Esophagus muscularis mucosa (tissue), 4 donors: ENCODE measurements at regions not wholly inside any gene's neighbourhood (a gene's known extent, or its start where the extent isn't known, plus 50 kb on each side); places are given as distances from the start of the nearest gene placed in this dataset.

Source experiments
- DNase-seq: peaks from one replicate; pipeline ENCODE4 v3.0.0-alpha.2; 2017; ENCODE audit errors: extremely low spot score
- H3K27ac ChIP-seq, 4 donors: fragments of 200-600 bp; sonication (generic); replicated peaks in 1 of 4; 1 replicate in 3 of 4; 2 replicates in 1 of 4; pipeline ENCODE4 v1.5.1; 2016 to 2019; ENCODE audit warnings: mild to moderate bottlenecking in 1 of 4
- H3K27me3 ChIP-seq, 4 donors: fragments of 200-600 bp; sonication (generic); one replicate each; pipeline versions ENCODE4 v1.5.1 to v1.6.0; 2016 to 2019
- H3K36me3 ChIP-seq, 4 donors: fragments of 200-600 bp; sonication (generic); one replicate each; pipeline ENCODE4 v1.5.1; 2016 to 2019
- H3K4me1 ChIP-seq, 4 donors: fragments of 200-600 bp; sonication (generic); one replicate each; pipeline ENCODE4 v1.5.1; 2016 to 2019
- H3K4me3 ChIP-seq, 4 donors: fragments of 200-600 bp; sonication (generic); 1 replicate in 2 of 4; 2 replicates in 2 of 4; pipeline ENCODE4 v1.5.1; 2016 to 2019; ENCODE audit warnings: mild to moderate bottlenecking in 4 of 4, moderate library complexity in 1 of 4
- H3K9me3 ChIP-seq, 4 donors: fragments of 200-600 bp; sonication (generic); 1 replicate in 3 of 4; 2 replicates in 1 of 4; pipeline ENCODE4 v1.5.1; 2016 to 2019
- EP300 ChIP-seq: sonication (generic); formaldehyde crosslinking; IDR thresholded peaks from one replicate; pipeline ENCODE4 v1.6.1; 2017; ENCODE audit warnings: antibody characterized with exemption
- POLR2A ChIP-seq: fragments of 450-650 bp; IDR thresholded peaks from one replicate; pipeline ENCODE4 v1.6.1; 2017; ENCODE audit warnings: antibody characterized with exemption, moderate library complexity, mild to moderate bottlenecking, low read depth
- POLR2AphosphoS5 ChIP-seq, 2 donors: sonication (generic); formaldehyde crosslinking; IDR thresholded peaks; one replicate each; pipeline ENCODE4 v1.6.1; 2017; ENCODE audit warnings: antibody characterized with exemption in 2 of 2
- WGBS: methylation state at CpG from one replicate; pipeline ENCODE4 v1.1.5; 2018; 5-methylcytosine and 5-hydroxymethylcytosine counted together
- intact Hi-C: fragments of 100-400 bp; cut with DNase I; formaldehyde crosslinking; loops from one replicate; pipeline ENCODE4 v1.15.1; 2023
- TF ChIP-seq, protein P1 (sequence below), 3 experiments: fragments of 200-600 bp in 2 of 3; fragments of 450-650 bp in 1 of 3; sonication (generic) in 2 of 3; IDR thresholded peaks; one replicate each; pipeline ENCODE4 v1.5.1; 2017 to 2019; ENCODE audit warnings: antibody characterized with exemption in 3 of 3, mild to moderate bottlenecking in 2 of 3, moderate library complexity in 1 of 3

DNA sequence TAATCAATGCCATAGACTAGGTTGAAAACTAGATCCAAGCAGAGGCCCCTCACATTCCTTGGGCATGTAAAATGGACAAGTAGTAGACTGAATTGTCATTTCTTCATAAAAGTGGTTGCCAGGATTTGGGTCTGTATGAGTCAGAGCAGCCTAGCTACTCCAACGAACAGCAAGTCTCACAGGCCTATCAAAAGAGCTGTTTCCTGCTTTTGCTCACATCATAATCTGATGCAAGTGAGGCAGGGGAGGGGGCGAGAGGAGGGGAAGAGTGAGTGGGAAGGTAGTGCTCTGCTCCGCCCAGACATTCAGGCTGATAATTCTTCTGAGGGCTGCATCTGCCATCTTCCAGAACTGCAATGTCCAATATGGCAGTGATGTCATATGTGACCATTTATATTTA lies 228.9 kb upstream of the PRICKLE2 start:
- Histone ChIP-seq H3K27ac (no peak overlapping the region), H3K27me3 (no peaks in the 10 kb centered on the region), H3K4me1 (no peaks in the 10 kb centered on the region), H3K36me3 (no peaks in the 10 kb centered on the region), H3K9me3 (no peaks in the 10 kb centered on the region), H3K4me3 (no peak overlapping the region)
- intact Hi-C loops: no loop called here
- WGBS: 84% methylated on average over 3 of the region's 3 CpGs
- no peak for DNase-seq
- TF ChIP-seq, protein P1, sequence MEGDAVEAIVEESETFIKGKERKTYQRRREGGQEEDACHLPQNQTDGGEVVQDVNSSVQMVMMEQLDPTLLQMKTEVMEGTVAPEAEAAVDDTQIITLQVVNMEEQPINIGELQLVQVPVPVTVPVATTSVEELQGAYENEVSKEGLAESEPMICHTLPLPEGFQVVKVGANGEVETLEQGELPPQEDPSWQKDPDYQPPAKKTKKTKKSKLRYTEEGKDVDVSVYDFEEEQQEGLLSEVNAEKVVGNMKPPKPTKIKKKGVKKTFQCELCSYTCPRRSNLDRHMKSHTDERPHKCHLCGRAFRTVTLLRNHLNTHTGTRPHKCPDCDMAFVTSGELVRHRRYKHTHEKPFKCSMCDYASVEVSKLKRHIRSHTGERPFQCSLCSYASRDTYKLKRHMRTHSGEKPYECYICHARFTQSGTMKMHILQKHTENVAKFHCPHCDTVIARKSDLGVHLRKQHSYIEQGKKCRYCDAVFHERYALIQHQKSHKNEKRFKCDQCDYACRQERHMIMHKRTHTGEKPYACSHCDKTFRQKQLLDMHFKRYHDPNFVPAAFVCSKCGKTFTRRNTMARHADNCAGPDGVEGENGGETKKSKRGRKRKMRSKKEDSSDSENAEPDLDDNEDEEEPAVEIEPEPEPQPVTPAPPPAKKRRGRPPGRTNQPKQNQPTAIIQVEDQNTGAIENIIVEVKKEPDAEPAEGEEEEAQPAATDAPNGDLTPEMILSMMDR (IDR thresholded peaks at IDR 0.05): no peak
- TF ChIP-seq POLR2A (no peak), EP300 (no peak), POLR2AphosphoS5 (IDR thresholded peaks at IDR 0.05) (no peak)

DNA sequence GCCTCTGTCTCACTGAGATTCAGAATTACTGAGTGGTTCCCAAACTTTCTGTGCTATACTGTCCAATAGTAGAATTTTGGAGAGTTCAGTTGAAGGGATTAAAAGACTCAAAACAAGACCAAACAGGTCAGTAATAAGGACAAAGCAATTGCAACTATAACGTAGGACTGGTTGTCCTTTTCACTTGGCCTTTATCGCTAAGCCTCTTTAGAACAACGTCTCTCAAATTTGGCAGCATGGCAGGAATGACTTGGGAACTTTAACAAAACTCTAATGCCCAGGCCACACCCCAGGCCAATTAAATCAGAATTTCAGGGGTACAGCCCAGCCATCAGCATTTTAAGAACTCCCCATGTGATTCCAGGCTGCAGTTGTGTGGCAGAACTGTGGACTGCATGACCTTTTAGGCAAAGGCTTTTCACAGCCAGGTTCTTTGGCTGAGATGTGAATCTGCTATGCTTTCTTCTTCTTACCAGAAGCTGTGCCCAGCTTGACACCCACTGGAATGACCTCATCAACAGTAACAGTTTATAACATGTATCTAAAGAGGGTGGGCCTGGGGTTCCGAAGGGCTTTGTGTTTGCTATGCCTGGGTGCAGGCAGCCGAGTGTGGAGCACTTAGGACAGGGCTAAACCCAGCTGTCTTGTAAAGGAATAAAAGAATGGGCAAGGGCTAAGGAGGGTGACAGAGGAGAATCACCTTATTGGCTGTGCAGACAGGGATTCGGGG lies 226.2 kb upstream of the PRICKLE2 start:
- Histone ChIP-seq H3K4me1 (no peaks in the 10 kb centered on the region), H3K27me3 (no peaks in the 10 kb centered on the region), H3K27ac (no peak overlapping the region), H3K4me3 (no peak overlapping the region), H3K36me3 (no peaks in the 10 kb centered on the region), H3K9me3 (no peaks in the 10 kb centered on the region)
- no peak for DNase-seq
- 87% methylated on average over 6 of the region's 6 CpGs for WGBS
- intact Hi-C loops: no loop called here
- TF ChIP-seq POLR2A (no peak), EP300 (no peak), POLR2AphosphoS5 (IDR thresholded peaks at IDR 0.05) (no peak)
- TF ChIP-seq, protein P1 (IDR thresholded peaks at IDR 0.05): no peak

DNA sequence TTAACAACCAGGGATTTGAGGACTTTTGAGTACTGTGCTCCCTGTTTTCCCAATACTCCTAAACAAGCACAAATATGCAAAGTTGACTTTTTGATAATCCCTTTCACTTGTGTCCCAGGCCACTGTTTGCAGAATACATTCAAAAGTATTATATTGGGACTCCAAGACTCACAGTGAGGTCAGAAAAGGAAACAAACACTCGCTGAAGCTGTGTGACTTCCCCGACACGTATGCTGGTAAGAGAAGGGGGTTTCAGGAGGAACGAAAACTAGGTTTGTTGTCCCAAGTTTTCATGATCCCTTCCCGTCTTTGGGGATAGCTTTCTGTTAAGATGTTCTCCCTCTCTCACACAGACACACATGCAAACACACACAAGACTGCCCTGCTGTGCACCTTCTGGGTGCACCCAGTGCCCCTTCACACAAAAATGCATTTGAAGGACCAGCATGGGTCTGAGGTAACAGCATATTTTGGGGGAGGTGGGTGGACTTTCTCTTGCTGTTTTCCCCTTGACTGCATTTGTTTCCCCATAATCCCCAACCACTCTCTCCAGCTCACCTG lies 225.2 kb upstream of the PRICKLE2 start:
- no peak for DNase-seq
- Histone ChIP-seq H3K27me3 (peaks cover 0 to 4% (median 1%) of the 10 kb centered on the region in 4 donors), H3K4me1 (peaks cover 0 to 2% (median 1%) of the 10 kb centered on the region in 4 donors), H3K36me3 (no peaks in the 10 kb centered on the region), H3K27ac (no peak overlapping the region), H3K4me3 (no peak overlapping the region), H3K9me3 (no peaks in the 10 kb centered on the region)
- intact Hi-C loops: no loop called here
- 88% methylated on average over 5 of the region's 5 CpGs for WGBS
- TF ChIP-seq EP300 (no peak), POLR2A (no peak), POLR2AphosphoS5 (IDR thresholded peaks at IDR 0.05) (no peak)
- TF ChIP-seq, protein P1 (IDR thresholded peaks at IDR 0.05): no peak

DNA sequence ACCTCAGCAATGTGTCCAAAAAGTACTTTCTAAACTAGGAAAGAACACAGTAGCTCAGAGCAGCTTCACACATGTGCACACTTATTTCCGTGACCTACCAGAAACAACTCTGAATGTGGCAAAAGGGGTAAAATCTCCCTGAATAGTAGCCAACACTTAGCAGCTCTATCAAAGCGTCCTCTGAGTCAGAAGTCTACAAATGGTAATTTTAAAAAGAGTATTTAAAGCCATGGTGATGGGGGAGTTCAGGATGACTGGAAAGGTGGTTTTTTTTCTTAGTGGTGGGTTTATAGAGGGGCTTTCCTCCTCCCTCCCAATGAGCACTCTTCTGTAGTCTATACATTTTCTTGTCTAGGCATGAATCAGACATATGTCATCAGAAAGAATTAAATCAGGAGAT lies 223.8 kb upstream of the PRICKLE2 start:
- H3K27ac ChIP-seq: no peak overlapping the region
- H3K27me3 ChIP-seq: peaks cover 0 to 18% (median 12%) of the 10 kb centered on the region in 4 donors
- TF ChIP-seq POLR2AphosphoS5 (IDR thresholded peaks at IDR 0.05) (no peak), POLR2A (no peak), EP300 (no peak)
- TF ChIP-seq, protein P1 (IDR thresholded peaks at IDR 0.05): no peak
- no peak for DNase-seq
- H3K4me3 ChIP-seq: no peak overlapping the region
- no peaks in the 10 kb centered on the region for H3K36me3 ChIP-seq
- WGBS: 100% methylated on average over 2 of the region's 2 CpGs
- intact Hi-C loops: no loop called here
- peaks cover 10 to 17% (median 16%) of the 10 kb centered on the region in 4 donors for H3K4me1 ChIP-seq
- H3K9me3 ChIP-seq: no peaks in the 10 kb centered on the region
